ENCODE measurements at regions not wholly inside any gene's neighbourhood (a gene's known extent, or its start where the extent isn't known, plus 50 kb on each side); places are given as distances from the start of the nearest gene placed in this dataset.

GRCh38 chr12:20300457-20300856, 67.9 kb upstream of the PDE3A start:
- no peaks in the 10 kb centered on the region for H3K36me3 ChIP-seq
- no peaks in the 10 kb centered on the region for H3K4me1 ChIP-seq (ENCODE audit: low read depth)
- no peaks in the 10 kb centered on the region for H3K27me3 ChIP-seq
- no peak for DNase-seq (ENCODE audit: low read depth in 1 of 2, low spot score in 1 of 2)
- no peak overlapping the region for H3K27ac ChIP-seq
- H3K4me3 ChIP-seq, result no peak overlapping the region
- no peak for TF ChIP-seq CTCF (IDR thresholded peaks at IDR 0.05; ENCODE audit: low read depth, low read length)
- H3K9me3 ChIP-seq (ENCODE audit: low read depth), result no peaks in the 10 kb centered on the region

GRCh38 chr12:20305470-20305869, 62.9 kb upstream of the PDE3A start:
- H3K36me3 ChIP-seq, result no peaks in the 10 kb centered on the region
- H3K27ac ChIP-seq, result no peak overlapping the region
- no peak for TF ChIP-seq CTCF (IDR thresholded peaks at IDR 0.05; ENCODE audit: low read depth, low read length)
- H3K4me3 ChIP-seq, result no peak overlapping the region
- no peaks in the 10 kb centered on the region for H3K4me1 ChIP-seq (ENCODE audit: low read depth)
- H3K27me3 ChIP-seq, result no peaks in the 10 kb centered on the region
- DNase-seq (ENCODE audit: low read depth in 1 of 2, low spot score in 1 of 2), result no peak
- H3K9me3 ChIP-seq (ENCODE audit: low read depth), result no peaks in the 10 kb centered on the region

GRCh38 chr12:20309504-20310148, 58.7 kb upstream of the PDE3A start:
- DNase-seq (ENCODE audit: low read depth in 1 of 2, low spot score in 1 of 2), result no peak
- no peaks in the 10 kb centered on the region for H3K4me1 ChIP-seq (ENCODE audit: low read depth)
- no peaks in the 10 kb centered on the region for H3K27me3 ChIP-seq
- H3K4me3 ChIP-seq, result no peak overlapping the region
- no peaks in the 10 kb centered on the region for H3K9me3 ChIP-seq (ENCODE audit: low read depth)
- TF ChIP-seq CTCF (IDR thresholded peaks at IDR 0.05; ENCODE audit: low read depth, low read length), result no peak
- no peaks in the 10 kb centered on the region for H3K36me3 ChIP-seq
- H3K27ac ChIP-seq, result no peak overlapping the region

- no peaks in the 10 kb centered on the region for H3K9me3 ChIP-seq (ENCODE audit: low read depth)
- H3K36me3 ChIP-seq, result no peaks in the 10 kb centered on the region
- no peaks in the 10 kb centered on the region for H3K27me3 ChIP-seq
- no peak overlapping the region for H3K27ac ChIP-seq
- H3K4me3 ChIP-seq, result no peak overlapping the region
- peak in 1 of 2 donors; percentile 72 for DNase-seq (ENCODE audit: low read depth in 1 of 2, low spot score in 1 of 2)
- TF ChIP-seq CTCF (IDR thresholded peaks at IDR 0.05; ENCODE audit: low read depth, low read length), result no peak
- H3K4me1 ChIP-seq (ENCODE audit: low read depth), result no peaks in the 10 kb centered on the region
Observed at GRCh38 chr12:20314328-20314727, 54.0 kb upstream of the PDE3A start.

- Histone ChIP-seq H3K4me1 (ENCODE audit: low read depth) (no peaks in the 10 kb centered on the region), H3K27ac (no peak overlapping the region), H3K4me3 (no peak overlapping the region), H3K36me3 (no peaks in the 10 kb centered on the region), H3K27me3 (no peaks in the 10 kb centered on the region), H3K9me3 (ENCODE audit: low read depth) (no peaks in the 10 kb centered on the region)
- no peak for TF ChIP-seq CTCF (IDR thresholded peaks at IDR 0.05; ENCODE audit: low read depth, low read length)
- DNase-seq (ENCODE audit: low read depth in 1 of 2, low spot score in 1 of 2), result no peak
Observed at GRCh38 chr12:20317554-20317953, 50.8 kb upstream of the PDE3A start.

Measured in cardiac muscle cell (in vitro differentiated cells and primary cell).